VCaP (cell line): ENCODE measurements at regions not wholly inside any gene's neighbourhood (a gene's known extent, or its start where the extent isn't known, plus 50 kb on each side); places are given as distances from the start of the nearest gene placed in this dataset.

Experiments used
- H3K27ac ChIP-seq: fragments of 450-650 bp; 2 replicates; pipeline ENCODE4 v1.5.1; 2017
- TF ChIP-seq, protein P1 (sequence below): fragments of 450-650 bp; conservative IDR thresholded peaks from 2 replicates; pipeline ENCODE4 v1.5.1; 2017; ENCODE audit warnings: mild to moderate bottlenecking, moderate library complexity

DNA sequence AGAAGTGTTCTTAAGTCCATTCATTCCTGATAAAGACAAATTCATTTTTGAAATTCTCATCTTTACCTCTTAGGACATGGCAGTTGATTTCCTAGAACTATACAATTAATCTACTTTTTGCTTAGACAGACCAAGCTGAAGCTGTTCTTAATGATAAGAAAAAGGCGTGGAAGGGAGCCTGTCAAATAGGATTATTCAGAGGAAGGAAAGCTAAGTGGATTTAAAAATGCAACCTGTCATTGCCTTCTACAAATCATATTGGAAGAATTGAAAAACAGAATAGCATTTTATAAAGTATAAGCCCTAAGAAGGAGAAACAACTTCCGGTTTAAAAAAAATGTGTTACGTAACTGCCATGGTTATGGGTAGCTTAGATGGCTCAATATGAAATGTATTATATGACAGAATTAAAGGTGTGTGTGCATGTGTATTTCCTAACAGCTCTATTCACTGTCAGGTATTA, 81.2 kb upstream of the RAP2B start:
- H3K27ac ChIP-seq = no peak overlapping the region
- TF ChIP-seq, protein P1, sequence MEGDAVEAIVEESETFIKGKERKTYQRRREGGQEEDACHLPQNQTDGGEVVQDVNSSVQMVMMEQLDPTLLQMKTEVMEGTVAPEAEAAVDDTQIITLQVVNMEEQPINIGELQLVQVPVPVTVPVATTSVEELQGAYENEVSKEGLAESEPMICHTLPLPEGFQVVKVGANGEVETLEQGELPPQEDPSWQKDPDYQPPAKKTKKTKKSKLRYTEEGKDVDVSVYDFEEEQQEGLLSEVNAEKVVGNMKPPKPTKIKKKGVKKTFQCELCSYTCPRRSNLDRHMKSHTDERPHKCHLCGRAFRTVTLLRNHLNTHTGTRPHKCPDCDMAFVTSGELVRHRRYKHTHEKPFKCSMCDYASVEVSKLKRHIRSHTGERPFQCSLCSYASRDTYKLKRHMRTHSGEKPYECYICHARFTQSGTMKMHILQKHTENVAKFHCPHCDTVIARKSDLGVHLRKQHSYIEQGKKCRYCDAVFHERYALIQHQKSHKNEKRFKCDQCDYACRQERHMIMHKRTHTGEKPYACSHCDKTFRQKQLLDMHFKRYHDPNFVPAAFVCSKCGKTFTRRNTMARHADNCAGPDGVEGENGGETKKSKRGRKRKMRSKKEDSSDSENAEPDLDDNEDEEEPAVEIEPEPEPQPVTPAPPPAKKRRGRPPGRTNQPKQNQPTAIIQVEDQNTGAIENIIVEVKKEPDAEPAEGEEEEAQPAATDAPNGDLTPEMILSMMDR = no peak

DNA sequence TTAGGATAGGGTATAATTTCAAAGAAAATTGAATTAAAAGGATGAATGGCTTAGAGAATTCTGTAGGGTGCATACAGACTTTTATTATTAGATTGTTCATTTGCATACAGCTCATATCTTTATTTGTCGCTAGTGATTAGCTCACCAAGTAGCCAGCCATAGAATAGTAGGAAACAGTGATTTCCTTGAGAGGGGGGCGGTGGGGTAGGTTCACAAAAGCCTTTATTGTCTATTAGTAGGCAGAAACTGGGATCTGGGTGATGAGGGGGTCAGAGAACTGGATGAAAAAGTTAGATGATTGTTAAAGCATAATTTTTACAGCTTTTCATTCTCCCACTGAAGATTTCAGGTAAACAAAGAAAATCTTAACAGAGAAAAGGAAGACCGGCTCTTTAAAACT, 77.6 kb upstream of the RAP2B start:
- H3K27ac ChIP-seq = no peak overlapping the region
- TF ChIP-seq, protein P1 = no peak

DNA sequence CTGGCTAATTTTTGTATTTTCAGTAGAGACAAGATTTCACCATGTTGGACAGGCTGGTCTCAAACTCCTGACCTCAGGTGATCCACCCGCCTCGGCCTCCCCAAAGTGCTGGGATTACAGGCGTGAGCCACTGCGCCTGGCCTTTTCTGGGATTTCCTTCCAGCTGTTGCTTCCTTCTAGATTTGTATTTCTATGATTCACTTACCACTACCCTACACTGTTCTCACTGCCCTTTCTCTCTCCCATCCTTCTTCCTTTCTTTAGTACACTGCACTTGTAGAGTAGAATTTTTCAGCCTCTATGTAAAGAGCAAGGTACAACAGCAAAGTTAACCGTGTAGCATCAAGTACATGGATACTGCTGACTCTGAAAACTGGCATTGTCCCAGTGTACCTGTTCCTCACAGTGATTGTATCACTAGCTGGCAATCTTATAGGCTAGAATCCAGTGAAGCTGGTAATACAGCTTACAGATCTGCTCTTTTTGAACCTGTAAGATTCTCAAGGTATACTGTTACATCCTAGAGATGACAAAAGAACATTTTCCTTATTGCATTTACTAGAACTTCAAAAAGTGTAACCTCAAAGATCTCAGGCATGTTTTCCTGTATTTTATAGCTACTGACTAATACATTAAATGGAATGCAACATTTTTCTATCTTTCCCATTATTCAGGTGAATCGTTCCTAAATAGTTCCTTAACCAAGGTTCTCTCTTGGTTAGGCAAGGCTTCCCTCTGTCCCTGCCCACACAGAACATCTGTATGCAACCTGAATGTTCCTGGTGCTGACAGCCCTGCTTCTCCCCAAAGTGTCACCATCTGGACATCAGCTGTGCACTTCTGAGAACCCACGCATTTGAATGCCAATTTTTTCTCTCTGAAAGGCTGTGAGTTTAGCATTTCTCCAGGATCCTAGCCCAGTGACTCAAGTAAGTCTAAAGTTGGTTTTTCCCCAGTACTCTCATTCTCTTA, 74.1 kb upstream of the RAP2B start:
- H3K27ac ChIP-seq = peak overlapping the region; percentile 65
- TF ChIP-seq, protein P1 = no peak

DNA sequence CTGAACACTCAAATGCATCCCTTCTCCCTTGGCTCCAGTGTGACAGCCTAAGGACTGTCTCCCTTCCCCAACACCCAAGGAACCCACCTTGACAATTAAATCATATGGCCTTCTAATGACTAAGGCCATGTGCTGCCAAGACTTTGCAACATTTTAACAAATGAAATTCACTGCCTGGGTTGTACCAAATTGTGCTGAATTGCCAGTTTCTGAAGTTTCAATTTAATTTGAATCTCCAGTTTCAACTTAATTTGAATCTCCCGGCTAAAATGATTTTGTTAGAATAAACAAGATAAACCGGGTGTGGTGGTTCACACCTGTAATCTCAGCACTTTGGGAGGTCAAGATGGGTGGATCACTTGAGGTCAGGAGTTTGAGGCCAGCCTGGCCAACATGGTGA, 72.4 kb upstream of the RAP2B start:
- TF ChIP-seq, protein P1 = no peak
- H3K27ac ChIP-seq = no peak overlapping the region

DNA sequence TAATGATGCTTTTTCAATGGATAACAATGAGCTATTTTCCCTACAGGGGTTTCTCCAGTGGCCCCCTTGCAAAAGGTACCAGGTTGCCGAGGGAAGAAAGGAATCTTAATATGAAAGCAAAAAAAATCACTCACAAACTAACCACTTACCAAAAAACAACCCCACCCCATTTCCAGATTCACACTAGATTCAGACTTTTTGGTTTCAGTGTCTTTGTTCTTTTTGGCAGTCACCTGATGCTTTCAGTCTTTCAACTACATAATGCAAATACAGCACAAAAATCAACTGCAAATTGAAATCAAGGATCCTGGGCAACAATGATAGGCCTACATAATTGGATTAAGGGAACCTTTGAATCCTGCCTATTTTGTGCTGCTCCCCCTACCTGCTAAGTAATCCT, 71.1 kb upstream of the RAP2B start:
- H3K27ac ChIP-seq = no peak overlapping the region
- TF ChIP-seq, protein P1 = no peak

DNA sequence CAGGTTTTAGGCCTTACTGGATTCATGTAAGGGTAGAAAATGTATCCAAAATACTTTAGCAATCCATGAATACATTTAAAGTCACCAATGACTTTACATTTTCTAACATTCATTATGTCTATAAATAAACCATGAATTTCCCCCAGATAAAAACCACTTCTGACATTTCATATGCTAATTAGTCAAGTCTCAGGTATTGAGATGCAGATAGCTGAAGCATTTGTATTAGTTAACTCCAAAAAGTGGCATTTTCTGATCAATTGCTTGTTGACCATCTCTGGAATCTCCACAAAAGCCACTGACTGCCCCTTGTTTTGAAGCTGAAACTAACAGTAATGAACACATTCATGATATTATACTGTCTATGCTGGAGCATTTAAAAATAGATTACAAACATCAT, 68.4 kb upstream of the RAP2B start:
- no peak overlapping the region for H3K27ac ChIP-seq
- TF ChIP-seq, protein P1 = no peak

DNA sequence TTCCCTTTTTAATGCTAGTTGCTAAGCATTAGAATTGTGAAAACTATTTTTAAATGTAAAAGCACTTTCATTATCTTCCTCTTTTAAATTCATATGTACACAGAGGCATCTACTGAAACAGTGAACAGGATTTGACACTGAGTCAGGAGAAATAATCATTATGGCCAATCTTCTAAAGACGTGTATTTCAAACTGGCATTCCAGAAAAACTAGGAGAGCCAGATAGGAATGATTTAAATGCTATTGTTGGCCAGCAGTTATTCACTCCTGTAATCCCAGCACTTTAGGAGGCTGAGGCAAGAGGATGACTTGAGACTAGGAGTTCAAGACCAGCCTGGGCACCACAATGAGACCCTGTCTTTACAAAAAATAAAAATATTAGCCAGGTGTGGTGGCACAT, 67.6 kb upstream of the RAP2B start:
- no peak overlapping the region for H3K27ac ChIP-seq
- TF ChIP-seq, protein P1 = no peak
